ENCODE measurements at regions not wholly inside any gene's neighbourhood (a gene's known extent, or its start where the extent isn't known, plus 50 kb on each side); places are given as distances from the start of the nearest gene placed in this dataset.

DNA sequence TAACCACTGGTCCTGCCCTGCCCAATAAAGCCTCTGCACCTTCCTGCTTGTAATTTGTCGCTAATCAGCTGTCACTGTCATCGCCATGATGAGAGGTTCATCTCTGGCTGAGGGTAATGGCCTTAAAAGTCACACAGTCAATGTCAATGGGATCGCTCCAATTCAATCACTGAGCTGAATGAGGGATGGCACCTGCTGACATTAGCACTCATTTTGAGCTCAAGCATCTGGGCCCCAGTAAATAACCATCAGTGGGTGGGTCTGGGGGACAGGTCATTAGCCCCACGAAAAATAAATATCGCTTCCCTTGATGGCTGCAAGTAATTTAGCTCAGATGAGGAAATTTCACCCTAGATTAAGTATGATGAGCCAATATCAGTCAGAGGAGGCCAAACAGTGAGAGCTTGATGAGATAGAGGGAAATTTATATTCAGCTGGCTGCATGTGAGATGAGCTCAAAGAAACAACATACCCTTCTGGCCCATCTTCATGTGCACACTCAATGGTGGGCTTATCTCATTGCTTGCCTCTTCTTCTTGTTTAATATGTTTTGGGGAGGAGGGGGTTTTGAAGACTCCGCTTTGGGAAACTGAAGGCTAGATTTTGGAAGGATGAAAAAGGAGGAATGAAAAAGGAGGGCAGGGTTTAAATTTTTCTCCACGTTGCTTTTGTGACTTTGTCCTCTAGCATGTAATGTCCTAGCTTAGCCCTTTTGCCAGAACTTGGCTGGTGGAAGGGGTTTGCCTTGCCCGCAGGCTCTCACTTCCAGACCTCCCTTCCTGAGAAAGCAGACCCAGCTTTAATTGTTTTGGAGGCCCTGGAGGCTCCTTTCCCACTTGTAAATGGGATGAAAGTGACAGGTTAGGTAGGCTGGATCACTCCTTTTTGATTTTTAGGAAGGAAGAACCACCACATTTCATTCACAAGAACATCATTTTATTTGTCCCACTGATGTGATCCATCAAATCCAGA, 84.8 kb upstream of the PAQR3 start:
- 87% methylated on average over 5 of the region's 8 CpGs for WGBS (ENCODE audit: insufficient coverage)
- H3K27me3 ChIP-seq (replicated peaks in 1 of 4; ENCODE audit: control extremely low read depth in 1 of 4, control insufficient read depth in 3 of 4, insufficient read depth in 4 of 4, low read length in 3 of 4) = peaks cover 0 to under 1% (median 0%) of the 10 kb centered on the region in 4 experiments
- CTCF ChIA-PET = no interaction called here
- H3K27me3 Mint-ChIP-seq = peaks cover 5% of the 10 kb centered on the region
- H3K9me3 Mint-ChIP-seq (ENCODE audit: insufficient read depth) = no peaks in the 10 kb centered on the region
- DNase-seq = no peak
- H3K9me3 ChIP-seq (ENCODE audit: control extremely low read depth in 1 of 3, control insufficient read depth in 2 of 3, insufficient read depth in 1 of 3, low read length in 2 of 3) = no peaks in the 10 kb centered on the region
- no peak overlapping the region for H3K9ac ChIP-seq (ENCODE audit: low read length)
- intact Hi-C loops (cut with micrococcal nuclease) = no loop called here
- H3K4me3 ChIP-seq (ENCODE audit: control extremely low read depth in 1 of 5, extremely low read depth in 1 of 5, insufficient read depth in 1 of 5, low read depth in 2 of 5, low read length in 4 of 5) = no peak overlapping the region
- no peak overlapping the region for H3K4me2 ChIP-seq (replicated peaks; ENCODE audit: low read depth, low read length, poor library complexity, severe bottlenecking)
- H3K4me1 ChIP-seq (ENCODE audit: control insufficient read depth in 2 of 2, insufficient read depth in 2 of 2, low read length in 2 of 2) = no peaks in the 10 kb centered on the region
- H3K4me1 Mint-ChIP-seq = no peaks in the 10 kb centered on the region
- POLR2A ChIA-PET = no interaction called here
- no peaks in the 10 kb centered on the region for H3K79me2 ChIP-seq (ENCODE audit: control insufficient read depth, insufficient read depth, low read length)
- no peak overlapping the region for H3K27ac ChIP-seq (ENCODE audit: low read length in 2 of 2)
- H2AFZ ChIP-seq (ENCODE audit: insufficient read depth, low read depth, low read length, poor library complexity, severe bottlenecking) = no peak overlapping the region
- ATAC-seq (ENCODE audit: low read depth) = no peak
- no peak for TF ChIP-seq EZH2 (IDR thresholded peaks at IDR 0.05; ENCODE audit: borderline replicate concordance, insufficient read depth, low read depth, low read length, poor library complexity, severe bottlenecking)
- TF ChIP-seq, protein P1, sequence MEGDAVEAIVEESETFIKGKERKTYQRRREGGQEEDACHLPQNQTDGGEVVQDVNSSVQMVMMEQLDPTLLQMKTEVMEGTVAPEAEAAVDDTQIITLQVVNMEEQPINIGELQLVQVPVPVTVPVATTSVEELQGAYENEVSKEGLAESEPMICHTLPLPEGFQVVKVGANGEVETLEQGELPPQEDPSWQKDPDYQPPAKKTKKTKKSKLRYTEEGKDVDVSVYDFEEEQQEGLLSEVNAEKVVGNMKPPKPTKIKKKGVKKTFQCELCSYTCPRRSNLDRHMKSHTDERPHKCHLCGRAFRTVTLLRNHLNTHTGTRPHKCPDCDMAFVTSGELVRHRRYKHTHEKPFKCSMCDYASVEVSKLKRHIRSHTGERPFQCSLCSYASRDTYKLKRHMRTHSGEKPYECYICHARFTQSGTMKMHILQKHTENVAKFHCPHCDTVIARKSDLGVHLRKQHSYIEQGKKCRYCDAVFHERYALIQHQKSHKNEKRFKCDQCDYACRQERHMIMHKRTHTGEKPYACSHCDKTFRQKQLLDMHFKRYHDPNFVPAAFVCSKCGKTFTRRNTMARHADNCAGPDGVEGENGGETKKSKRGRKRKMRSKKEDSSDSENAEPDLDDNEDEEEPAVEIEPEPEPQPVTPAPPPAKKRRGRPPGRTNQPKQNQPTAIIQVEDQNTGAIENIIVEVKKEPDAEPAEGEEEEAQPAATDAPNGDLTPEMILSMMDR (IDR thresholded peaks at IDR 0.05) = no peak
- no peaks in the 10 kb centered on the region for H4K20me1 ChIP-seq (ENCODE audit: control insufficient read depth, insufficient read depth, low read length, poor library complexity, severe bottlenecking)
- no peak overlapping the region for H3K4me3 Mint-ChIP-seq
- H3K27ac Mint-ChIP-seq = no peak overlapping the region
- H3K36me3 ChIP-seq (replicated peaks in 1 of 2; ENCODE audit: control extremely low read depth in 1 of 2, control insufficient read depth in 1 of 2, extremely low read depth in 1 of 2, insufficient read depth in 2 of 2, low read length in 1 of 2) = no peaks in the 10 kb centered on the region

DNA sequence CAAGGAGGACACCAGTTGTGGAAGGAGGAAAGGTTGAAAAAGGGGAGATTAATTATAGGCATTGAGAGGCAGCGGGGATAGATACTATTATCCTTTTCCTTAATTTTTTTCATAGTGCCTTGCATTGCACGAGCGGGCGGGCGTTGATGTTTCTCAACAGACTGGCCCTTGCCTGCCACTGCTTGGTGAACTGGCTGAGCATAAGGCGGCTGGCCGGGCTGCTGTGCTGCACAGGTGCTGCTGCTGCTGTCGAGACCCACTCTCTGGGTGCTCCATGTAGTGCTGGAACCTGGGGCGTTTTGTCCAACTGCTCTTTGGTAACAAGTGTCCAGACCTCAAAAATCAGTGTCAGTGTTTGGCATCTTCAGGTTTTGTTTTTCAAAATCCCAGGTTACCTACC, 83.3 kb upstream of the PAQR3 start:
- Histone ChIP-seq H3K79me2 (ENCODE audit: control insufficient read depth, insufficient read depth, low read length) (no peaks in the 10 kb centered on the region), H3K4me1 (ENCODE audit: control insufficient read depth in 2 of 2, insufficient read depth in 2 of 2, low read length in 2 of 2) (no peaks in the 10 kb centered on the region), H3K4me2 (replicated peaks; ENCODE audit: low read depth, low read length, poor library complexity, severe bottlenecking) (no peak overlapping the region), H3K27ac (ENCODE audit: low read length in 2 of 2) (no peak overlapping the region), H4K20me1 (ENCODE audit: control insufficient read depth, insufficient read depth, low read length, poor library complexity, severe bottlenecking) (no peaks in the 10 kb centered on the region), H3K9me3 (ENCODE audit: control extremely low read depth in 1 of 3, control insufficient read depth in 2 of 3, insufficient read depth in 1 of 3, low read length in 2 of 3) (no peaks in the 10 kb centered on the region), H3K4me3 (ENCODE audit: control extremely low read depth in 1 of 5, extremely low read depth in 1 of 5, insufficient read depth in 1 of 5, low read depth in 2 of 5, low read length in 4 of 5) (no peak overlapping the region), H3K27me3 (replicated peaks in 1 of 4; ENCODE audit: control extremely low read depth in 1 of 4, control insufficient read depth in 3 of 4, insufficient read depth in 4 of 4, low read length in 3 of 4) (no peaks in the 10 kb centered on the region), H3K36me3 (replicated peaks in 1 of 2; ENCODE audit: control extremely low read depth in 1 of 2, control insufficient read depth in 1 of 2, extremely low read depth in 1 of 2, insufficient read depth in 2 of 2, low read length in 1 of 2) (no peaks in the 10 kb centered on the region), H3K9ac (ENCODE audit: low read length) (no peak overlapping the region), H2AFZ (ENCODE audit: insufficient read depth, low read depth, low read length, poor library complexity, severe bottlenecking) (no peak overlapping the region)
- Mint-ChIP-seq H3K4me1 (no peaks in the 10 kb centered on the region), H3K27ac (no peak overlapping the region), H3K27me3 (peaks cover 4% of the 10 kb centered on the region), H3K4me3 (no peak overlapping the region), H3K9me3 (ENCODE audit: insufficient read depth) (no peaks in the 10 kb centered on the region)
- whole genome bisulfite sequencing (ENCODE audit: insufficient coverage) = 93% methylated on average over 8 of the region's 9 CpGs
- no peak for ATAC-seq (ENCODE audit: low read depth)
- no peak for TF ChIP-seq EZH2 (IDR thresholded peaks at IDR 0.05; ENCODE audit: borderline replicate concordance, insufficient read depth, low read depth, low read length, poor library complexity, severe bottlenecking)
- TF ChIP-seq, protein P1 (IDR thresholded peaks at IDR 0.05) = no peak
- intact Hi-C loops (cut with micrococcal nuclease) = no loop called here
- ChIA-PET CTCF (no interaction called here), POLR2A (no interaction called here)
- no peak for DNase-seq
